Karpas-422 (cell line): ENCODE measurements at regions not wholly inside any gene's neighbourhood (a gene's known extent, or its start where the extent isn't known, plus 50 kb on each side); places are given as distances from the start of the nearest gene placed in this dataset.

Source experiments
- DNase-seq: peaks from one replicate; pipeline ENCODE4 v3.0.0-alpha.2; 2015
- H2AFZ ChIP-seq: fragments of 200-600 bp; sonication (generic); 2 replicates; pipeline ENCODE4 v1.6.1; 2014; ENCODE audit warnings: antibody characterized with exemption, low read length, mixed read lengths
- H3K27ac ChIP-seq: fragments of 200-600 bp; sonication (generic); 2 replicates; pipeline ENCODE4 v1.5.1; 2014; ENCODE audit warnings: mild to moderate bottlenecking, low read length, moderate library complexity
- H3K27me3 ChIP-seq: fragments of 200-600 bp; sonication (generic); 2 replicates; pipeline ENCODE4 v1.6.1; 2014; ENCODE audit warnings: low read length, mixed read lengths
- H3K36me3 ChIP-seq: fragments of 200-600 bp; sonication (generic); 2 replicates; pipeline ENCODE4 v1.6.1; 2014; ENCODE audit warnings: low read length, mixed read lengths; ENCODE audit not compliant: insufficient read depth
- H3K4me1 ChIP-seq: fragments of 200-600 bp; sonication (generic); 2 replicates; pipeline ENCODE4 v1.6.1; 2014; ENCODE audit warnings: mild to moderate bottlenecking, low read length, mixed read lengths
- H3K4me2 ChIP-seq: fragments of 200-600 bp; sonication (generic); 2 replicates; pipeline ENCODE4 v1.6.1; 2014; ENCODE audit warnings: low read length, low read depth, mild to moderate bottlenecking; ENCODE audit not compliant: poor library complexity, severe bottlenecking
- H3K4me3 ChIP-seq: fragments of 200-600 bp; sonication (generic); 2 replicates; pipeline ENCODE4 v1.5.1; 2014; ENCODE audit warnings: mild to moderate bottlenecking, antibody characterized with exemption, low read length, mixed read lengths
- H3K79me2 ChIP-seq: fragments of 200-600 bp; sonication (generic); 2 replicates; pipeline ENCODE4 v1.6.1; 2014; ENCODE audit warnings: mild to moderate bottlenecking, low read length, mixed read lengths
- H3K9ac ChIP-seq: fragments of 200-600 bp; sonication (generic); 2 replicates; pipeline ENCODE4 v1.6.0; 2014; ENCODE audit warnings: low read length
- H3K9me2 ChIP-seq: fragments of 200-600 bp; sonication (generic), shearing (Covaris generic); replicated peaks from 2 replicates; pipeline ENCODE4 v1.6.0; 2014; ENCODE audit warnings: mild to moderate bottlenecking, low read length, moderate library complexity; ENCODE audit not compliant: insufficient read depth
- H3K9me3 ChIP-seq: fragments of 300-700, 200-600 bp; sonication (generic); 2 replicates; pipeline ENCODE4 v1.6.1; 2014; ENCODE audit warnings: low read length, mixed read lengths
- H4K20me1 ChIP-seq: fragments of 200-600 bp; sonication (generic); 2 replicates; pipeline ENCODE4 v1.6.1; 2014; ENCODE audit warnings: mild to moderate bottlenecking, antibody characterized with exemption, low read length, low read depth; ENCODE audit not compliant: insufficient read depth

GRCh38 chr7:46212425-46213153 lies 291.5 kb upstream of the IGFBP3 start:
- no peaks in the 10 kb centered on the region for H3K9me3 ChIP-seq
- H3K9me2 ChIP-seq, result no peaks in the 10 kb centered on the region
- DNase-seq, result no peak
- H3K27me3 ChIP-seq, result no peaks in the 10 kb centered on the region
- H4K20me1 ChIP-seq, result no peaks in the 10 kb centered on the region
- H3K4me1 ChIP-seq, result no peaks in the 10 kb centered on the region
- no peaks in the 10 kb centered on the region for H3K36me3 ChIP-seq
- H3K27ac ChIP-seq, result no peak overlapping the region
- no peak overlapping the region for H2AFZ ChIP-seq
- H3K9ac ChIP-seq, result no peak overlapping the region
- no peaks in the 10 kb centered on the region for H3K79me2 ChIP-seq
- no peak overlapping the region for H3K4me2 ChIP-seq
- H3K4me3 ChIP-seq, result no peak overlapping the region

GRCh38 chr7:46210467-46210866 lies 289.4 kb upstream of the IGFBP3 start:
- no peaks in the 10 kb centered on the region for H3K27me3 ChIP-seq
- no peak overlapping the region for H2AFZ ChIP-seq
- H3K27ac ChIP-seq, result no peak overlapping the region
- DNase-seq, result no peak
- no peaks in the 10 kb centered on the region for H3K36me3 ChIP-seq
- no peak overlapping the region for H3K4me2 ChIP-seq
- no peak overlapping the region for H3K4me3 ChIP-seq
- no peaks in the 10 kb centered on the region for H3K4me1 ChIP-seq
- no peaks in the 10 kb centered on the region for H3K9me2 ChIP-seq
- no peak overlapping the region for H3K9ac ChIP-seq
- no peaks in the 10 kb centered on the region for H3K9me3 ChIP-seq
- no peaks in the 10 kb centered on the region for H3K79me2 ChIP-seq
- no peaks in the 10 kb centered on the region for H4K20me1 ChIP-seq

- Histone ChIP-seq H3K27ac (no peak overlapping the region), H2AFZ (no peak overlapping the region), H3K27me3 (no peaks in the 10 kb centered on the region), H3K79me2 (no peaks in the 10 kb centered on the region), H3K4me2 (no peak overlapping the region), H3K4me1 (no peaks in the 10 kb centered on the region), H3K9me3 (no peaks in the 10 kb centered on the region), H3K4me3 (no peak overlapping the region), H3K9ac (no peak overlapping the region), H4K20me1 (no peaks in the 10 kb centered on the region), H3K36me3 (no peaks in the 10 kb centered on the region), H3K9me2 (no peaks in the 10 kb centered on the region)
- no peak for DNase-seq
These were observed 288.7 kb upstream of the IGFBP3 start for GRCh38 chr7:46209611-46210388.

- no peak overlapping the region for H3K4me2 ChIP-seq
- no peak overlapping the region for H3K4me3 ChIP-seq
- H3K27ac ChIP-seq, result no peak overlapping the region
- no peak overlapping the region for H3K9ac ChIP-seq
- H2AFZ ChIP-seq, result no peak overlapping the region
- H3K36me3 ChIP-seq, result no peaks in the 10 kb centered on the region
- no peaks in the 10 kb centered on the region for H3K4me1 ChIP-seq
- no peaks in the 10 kb centered on the region for H4K20me1 ChIP-seq
- H3K9me2 ChIP-seq, result no peaks in the 10 kb centered on the region
- H3K79me2 ChIP-seq, result no peaks in the 10 kb centered on the region
- no peaks in the 10 kb centered on the region for H3K9me3 ChIP-seq
- DNase-seq, result no peak
- no peaks in the 10 kb centered on the region for H3K27me3 ChIP-seq
These were observed 287.8 kb upstream of the IGFBP3 start for GRCh38 chr7:46208635-46209525.

- Histone ChIP-seq H3K27ac (no peak overlapping the region), H3K79me2 (no peaks in the 10 kb centered on the region), H3K9me3 (no peaks in the 10 kb centered on the region), H3K4me2 (no peak overlapping the region), H3K27me3 (no peaks in the 10 kb centered on the region), H3K4me3 (no peak overlapping the region), H3K4me1 (no peaks in the 10 kb centered on the region), H3K9ac (no peak overlapping the region), H3K9me2 (no peaks in the 10 kb centered on the region), H2AFZ (no peak overlapping the region), H3K36me3 (no peaks in the 10 kb centered on the region), H4K20me1 (no peaks in the 10 kb centered on the region)
- no peak for DNase-seq
These were observed 287.0 kb upstream of the IGFBP3 start for GRCh38 chr7:46207931-46208634.

GRCh38 chr7:46206476-46207060 lies 285.5 kb upstream of the IGFBP3 start:
- Histone ChIP-seq H3K9me2 (no peaks in the 10 kb centered on the region), H3K36me3 (no peaks in the 10 kb centered on the region), H3K27me3 (no peaks in the 10 kb centered on the region), H3K9ac (no peak overlapping the region), H3K4me3 (no peak overlapping the region), H3K4me1 (no peaks in the 10 kb centered on the region), H3K9me3 (no peaks in the 10 kb centered on the region), H3K27ac (no peak overlapping the region), H3K79me2 (no peaks in the 10 kb centered on the region), H2AFZ (no peak overlapping the region), H4K20me1 (no peaks in the 10 kb centered on the region), H3K4me2 (no peak overlapping the region)
- DNase-seq, result no peak

GRCh38 chr7:46205478-46205877 lies 284.4 kb upstream of the IGFBP3 start:
- H3K9me3 ChIP-seq, result no peaks in the 10 kb centered on the region
- H3K9ac ChIP-seq, result no peak overlapping the region
- no peaks in the 10 kb centered on the region for H3K4me1 ChIP-seq
- H3K36me3 ChIP-seq, result no peaks in the 10 kb centered on the region
- H3K27me3 ChIP-seq, result no peaks in the 10 kb centered on the region
- no peak overlapping the region for H3K27ac ChIP-seq
- no peaks in the 10 kb centered on the region for H3K9me2 ChIP-seq
- no peaks in the 10 kb centered on the region for H3K79me2 ChIP-seq
- no peak overlapping the region for H3K4me3 ChIP-seq
- no peak for DNase-seq
- no peak overlapping the region for H3K4me2 ChIP-seq
- H2AFZ ChIP-seq, result no peak overlapping the region
- no peaks in the 10 kb centered on the region for H4K20me1 ChIP-seq
